IPS DF 4.7 (cell line): ENCODE measurements at regions not wholly inside any gene's neighbourhood (a gene's known extent, or its start where the extent isn't known, plus 50 kb on each side); places are given as distances from the start of the nearest gene placed in this dataset.
"Not testable (repeated sequence)": the region's sequence is repeated elsewhere in the genome, so short reads cannot be mapped to it uniquely, and the experiment has no call there.

Source experiments
- DNase-seq: peaks from one replicate; pipeline ENCODE4 v3.0.0-alpha.2; 2013; ENCODE audit warnings: low spot score; ENCODE audit errors: extremely low read depth

- no peak for DNase-seq
Observed at GRCh38 chr5:156021866-156022265, 305.1 kb upstream of the SGCD start.

- DNase-seq, result no peak
Observed at GRCh38 chr5:156025656-156026055, 301.3 kb upstream of the SGCD start.

GRCh38 chr5:156031181-156031580 lies 295.8 kb upstream of the SGCD start:
- no peak for DNase-seq

- DNase-seq, result no peak
Observed at GRCh38 chr5:156036640-156037039, 290.3 kb upstream of the SGCD start.

GRCh38 chr5:156037151-156037909 lies 289.6 kb upstream of the SGCD start:
- DNase-seq, result no peak

GRCh38 chr5:156042726-156043125 lies 284.2 kb upstream of the SGCD start:
- DNase-seq, result no peak

- no peak for DNase-seq
Observed at GRCh38 chr5:156043351-156043750, 283.6 kb upstream of the SGCD start.

- DNase-seq, result no peak
Observed at GRCh38 chr5:156051972-156052371, 275.0 kb upstream of the SGCD start.

- DNase-seq, result no peak
Observed at GRCh38 chr5:156052656-156053055, 274.3 kb upstream of the SGCD start.

GRCh38 chr5:156053056-156053455 lies 273.9 kb upstream of the SGCD start:
- DNase-seq, result no peak

GRCh38 chr5:156076912-156077311 lies 250.1 kb upstream of the SGCD start:
- DNase-seq, result no peak

GRCh38 chr5:156087577-156088110 lies 239.3 kb upstream of the SGCD start:
- no peak for DNase-seq

GRCh38 chr5:156089955-156090940 lies 236.7 kb upstream of the SGCD start:
- not testable (repeated sequence) for DNase-seq

- DNase-seq, result no peak
Observed at GRCh38 chr5:156093024-156093423, 233.9 kb upstream of the SGCD start.

- DNase-seq, result no peak
Observed at GRCh38 chr5:156094001-156094400, 233.0 kb upstream of the SGCD start.

- DNase-seq, result no peak
Observed at GRCh38 chr5:156095709-156096241, 231.2 kb upstream of the SGCD start.

GRCh38 chr5:156096259-156096658 lies 230.7 kb upstream of the SGCD start:
- DNase-seq, result no peak

- DNase-seq, result no peak
Observed at GRCh38 chr5:156103155-156103885, 223.6 kb upstream of the SGCD start.

- DNase-seq, result no peak
Observed at GRCh38 chr5:156109317-156110023, 217.5 kb upstream of the SGCD start.

GRCh38 chr5:156119692-156120091 lies 207.3 kb upstream of the SGCD start:
- no peak for DNase-seq
